ENCODE measurements at regions not wholly inside any gene's neighbourhood (a gene's known extent, or its start where the extent isn't known, plus 50 kb on each side); places are given as distances from the start of the nearest gene placed in this dataset.

- TF ChIP-seq CREB1 (IDR thresholded peaks at IDR 0.05; ENCODE audit: low read depth), result no peak
- no peak for TF ChIP-seq RAD21 (IDR thresholded peaks at IDR 0.05; ENCODE audit: low read depth)
These were observed 399.5 kb downstream of the BUD13 start for GRCh38 chr11:116373104-116373944.

- TF ChIP-seq TEAD4 (IDR thresholded peaks at IDR 0.05) (no peak), YY1 (IDR thresholded peaks at IDR 0.05; ENCODE audit: low read depth) (no peak), FOXM1 (IDR thresholded peaks at IDR 0.05; ENCODE audit: borderline replicate concordance, low read depth) (no peak), NFIC (IDR thresholded peaks at IDR 0.05) (no peak), TAF1 (IDR thresholded peaks at IDR 0.05; ENCODE audit: low read depth) (no peak), CEBPB (IDR thresholded peaks at IDR 0.05) (no peak), ZBTB7A (IDR thresholded peaks at IDR 0.05; ENCODE audit: low read depth) (no peak), MAX (IDR thresholded peaks at IDR 0.05) (no peak), EP300 (IDR thresholded peaks at IDR 0.05; ENCODE audit: borderline replicate concordance) (no peak)
These were observed 401.6 kb downstream of the BUD13 start for GRCh38 chr11:116371146-116371545.

- TF ChIP-seq YY1 (IDR thresholded peaks at IDR 0.05; ENCODE audit: low read depth), result no peak
- TF ChIP-seq FOXM1 (IDR thresholded peaks at IDR 0.05; ENCODE audit: borderline replicate concordance, low read depth), result no peak
- no peak for TF ChIP-seq TAF1 (IDR thresholded peaks at IDR 0.05; ENCODE audit: low read depth)
- TF ChIP-seq EP300 (IDR thresholded peaks at IDR 0.05; ENCODE audit: borderline replicate concordance), result no peak
- no peak for TF ChIP-seq REST (IDR thresholded peaks at IDR 0.05; ENCODE audit: low read depth)
- no peak for TF ChIP-seq ZBTB7A (IDR thresholded peaks at IDR 0.05; ENCODE audit: low read depth)
- TF ChIP-seq CREB1 (IDR thresholded peaks at IDR 0.05; ENCODE audit: low read depth), result no peak
- TF ChIP-seq TCF12 (IDR thresholded peaks at IDR 0.05; ENCODE audit: low read depth), result no peak
- no peak for TF ChIP-seq MAX (IDR thresholded peaks at IDR 0.05)
- TF ChIP-seq CEBPB (IDR thresholded peaks at IDR 0.05), result no peak
- no peak for TF ChIP-seq USF1 (IDR thresholded peaks at IDR 0.05)
- TF ChIP-seq TEAD4 (IDR thresholded peaks at IDR 0.05), result no peak
These were observed 404.0 kb downstream of the BUD13 start for GRCh38 chr11:116368784-116369183.

GRCh38 chr11:116366980-116367645 lies 405.7 kb downstream of the BUD13 start:
- TF ChIP-seq NFIC (IDR thresholded peaks at IDR 0.05), result no peak
- TF ChIP-seq MAX (IDR thresholded peaks at IDR 0.05), result no peak
- TF ChIP-seq CREB1 (IDR thresholded peaks at IDR 0.05; ENCODE audit: low read depth), result no peak
- TF ChIP-seq TAF1 (IDR thresholded peaks at IDR 0.05; ENCODE audit: low read depth), result no peak
- no peak for TF ChIP-seq TEAD4 (IDR thresholded peaks at IDR 0.05)
- TF ChIP-seq FOXM1 (IDR thresholded peaks at IDR 0.05; ENCODE audit: borderline replicate concordance, low read depth), result no peak

GRCh38 chr11:116366451-116366850 lies 406.3 kb downstream of the BUD13 start:
- TF ChIP-seq CREB1 (IDR thresholded peaks at IDR 0.05; ENCODE audit: low read depth) (no peak), EP300 (IDR thresholded peaks at IDR 0.05; ENCODE audit: borderline replicate concordance) (no peak), ZBTB7A (IDR thresholded peaks at IDR 0.05; ENCODE audit: low read depth) (no peak), REST (IDR thresholded peaks at IDR 0.05; ENCODE audit: low read depth) (no peak), RAD21 (IDR thresholded peaks at IDR 0.05; ENCODE audit: low read depth) (no peak)

GRCh38 chr11:116364348-116364747 lies 408.4 kb downstream of the BUD13 start:
- TF ChIP-seq CEBPB (IDR thresholded peaks at IDR 0.05), result no peak
- TF ChIP-seq TEAD4 (IDR thresholded peaks at IDR 0.05), result no peak
- TF ChIP-seq TAF1 (IDR thresholded peaks at IDR 0.05; ENCODE audit: low read depth), result no peak
- TF ChIP-seq NFIC (IDR thresholded peaks at IDR 0.05), result no peak
- no peak for TF ChIP-seq REST (IDR thresholded peaks at IDR 0.05; ENCODE audit: low read depth)
- TF ChIP-seq EP300 (IDR thresholded peaks at IDR 0.05; ENCODE audit: borderline replicate concordance), result no peak
- TF ChIP-seq RAD21 (IDR thresholded peaks at IDR 0.05; ENCODE audit: low read depth), result no peak
- no peak for TF ChIP-seq TCF12 (IDR thresholded peaks at IDR 0.05; ENCODE audit: low read depth)
- TF ChIP-seq EGR1 (IDR thresholded peaks at IDR 0.05), result no peak
- TF ChIP-seq MAX (IDR thresholded peaks at IDR 0.05), result no peak
- no peak for TF ChIP-seq USF1 (IDR thresholded peaks at IDR 0.05)
- TF ChIP-seq YY1 (IDR thresholded peaks at IDR 0.05; ENCODE audit: low read depth), result no peak
- TF ChIP-seq FOXM1 (IDR thresholded peaks at IDR 0.05; ENCODE audit: borderline replicate concordance, low read depth), result no peak
- no peak for TF ChIP-seq CREB1 (IDR thresholded peaks at IDR 0.05; ENCODE audit: low read depth)
- TF ChIP-seq ZBTB7A (IDR thresholded peaks at IDR 0.05; ENCODE audit: low read depth), result no peak

Data from Ishikawa (cell line).